Pancreas (tissue), 10 donors: ENCODE measurements at regions not wholly inside any gene's neighbourhood (a gene's known extent, or its start where the extent isn't known, plus 50 kb on each side); places are given as distances from the start of the nearest gene placed in this dataset.

Experiments used
- ATAC-seq, 4 donors: fragments of 200-7000 bp; cut with Tn5 transposase; one replicate each; pipeline versions ENCODE4 v1.8.0 to v1.9.1; 2020; ENCODE audit warnings: mild to moderate bottlenecking in 4 of 4, moderate library complexity in 4 of 4
- DNase-seq, 6 donors: peaks; one replicate each; pipeline ENCODE4 v3.0.0-alpha.2; 2020
- FAIRE-seq: peaks from 2 replicates; lab custom pipeline; 2012; peaks lifted over from hg19 to GRCh38; lab: Jason Lieb, UNC
- H3K27ac ChIP-seq, 4 donors: fragments of 200-600 bp; sonication (generic); 1 replicate in 3 of 4; 2 replicates in 1 of 4; pipeline versions ENCODE4 v1.5.0 to v1.8.0; 2020
- H3K27me3 ChIP-seq, 4 donors: fragments of 200-600 bp; one replicate each; pipeline ENCODE4 v1.8.0; 2021
- H3K36me3 ChIP-seq, 3 donors: fragments of 200-600 bp; sonication (generic) in 1 of 3; one replicate each; pipeline versions ENCODE4 v1.5.0 to v1.8.0; 2020 to 2021
- H3K4me1 ChIP-seq, 3 donors: fragments of 200-600 bp; one replicate each; pipeline ENCODE4 v1.8.0; 2021
- H3K4me3 ChIP-seq, 4 donors: fragments of 200-600 bp; sonication (generic) in 2 of 4; one replicate each; pipeline versions ENCODE4 v1.5.0 to v1.8.0; 2020 to 2021
- H3K9me3 ChIP-seq, 4 donors: fragments of 200-600 bp; one replicate each; pipeline ENCODE4 v1.8.0; 2021
- WGBS, 2 donors: extraction: QIAGEN DNeasy Blood & Tissue Kit; methylation state at CpG; one replicate each; pipeline ENCODE4 v1.1.7; 2013; 5-methylcytosine and 5-hydroxymethylcytosine counted together
- intact Hi-C, 3 donors: fragments of 100-400 bp; cut with DNase I; formaldehyde crosslinking; loops; one replicate each; pipeline versions ENCODE4 v1.11.1 to v1.14.2; 2022
- TF ChIP-seq, protein P1 (sequence below), 4 donors: fragments of 200-600 bp; sonication (generic) in 3 of 4; IDR thresholded peaks; one replicate each; pipeline versions ENCODE4 v1.5.0 to v1.8.0; 2021; ENCODE audit warnings: antibody characterized with exemption in 4 of 4
- donor health status: healthy with polysubstance abuse.
- donor health status: DM: no; HTN: no; CAD: no; lungs with moderate emphysema.
- donor health status: DM: no; HTN: no; CAD: no.
- donor health status: control.
- donor health status: control.
- donor health status: Bipolar disorder and iron deficiency.
- donor health status: DM: yes; HTN: yes; CAD: no.
- donor health status: DM: no; HTN: no; CAD: no.
- donor health status: DM: no; HTN: no; CAD: no.
- donor health status: DM: yes; HTN: yes; CAD: no.

DNA sequence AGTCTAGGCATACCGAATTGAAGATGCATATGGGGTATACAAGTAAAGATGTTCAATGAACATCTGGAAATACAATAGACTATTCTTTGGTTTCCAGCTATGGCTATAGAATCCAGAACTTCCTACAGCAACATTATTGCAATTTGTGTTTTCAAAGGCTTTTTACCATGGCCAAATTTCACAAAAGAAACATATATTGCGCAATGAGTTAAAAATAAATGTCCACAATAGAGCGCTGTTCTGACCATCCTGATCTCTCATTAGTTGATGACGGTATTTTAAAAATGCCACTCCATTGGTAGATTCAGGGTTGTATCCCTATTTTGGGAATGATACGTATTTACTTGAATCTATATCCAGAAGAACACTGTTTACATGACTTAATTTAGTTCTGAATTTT lies 139.2 kb downstream of the LINC00632 start:
- intact Hi-C loops: no loop called here
- WGBS, 2 donors: 77 to 94% methylated on average over 5 of the region's 5 CpGs
- H3K36me3 ChIP-seq: no peaks in the 10 kb centered on the region
- no peak for ATAC-seq
- no peak for DNase-seq
- TF ChIP-seq, protein P1, sequence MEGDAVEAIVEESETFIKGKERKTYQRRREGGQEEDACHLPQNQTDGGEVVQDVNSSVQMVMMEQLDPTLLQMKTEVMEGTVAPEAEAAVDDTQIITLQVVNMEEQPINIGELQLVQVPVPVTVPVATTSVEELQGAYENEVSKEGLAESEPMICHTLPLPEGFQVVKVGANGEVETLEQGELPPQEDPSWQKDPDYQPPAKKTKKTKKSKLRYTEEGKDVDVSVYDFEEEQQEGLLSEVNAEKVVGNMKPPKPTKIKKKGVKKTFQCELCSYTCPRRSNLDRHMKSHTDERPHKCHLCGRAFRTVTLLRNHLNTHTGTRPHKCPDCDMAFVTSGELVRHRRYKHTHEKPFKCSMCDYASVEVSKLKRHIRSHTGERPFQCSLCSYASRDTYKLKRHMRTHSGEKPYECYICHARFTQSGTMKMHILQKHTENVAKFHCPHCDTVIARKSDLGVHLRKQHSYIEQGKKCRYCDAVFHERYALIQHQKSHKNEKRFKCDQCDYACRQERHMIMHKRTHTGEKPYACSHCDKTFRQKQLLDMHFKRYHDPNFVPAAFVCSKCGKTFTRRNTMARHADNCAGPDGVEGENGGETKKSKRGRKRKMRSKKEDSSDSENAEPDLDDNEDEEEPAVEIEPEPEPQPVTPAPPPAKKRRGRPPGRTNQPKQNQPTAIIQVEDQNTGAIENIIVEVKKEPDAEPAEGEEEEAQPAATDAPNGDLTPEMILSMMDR (IDR thresholded peaks at IDR 0.05): no peak
- no peak for FAIRE-seq
- no peaks in the 10 kb centered on the region for H3K9me3 ChIP-seq
- no peaks in the 10 kb centered on the region for H3K4me1 ChIP-seq
- no peak overlapping the region for H3K4me3 ChIP-seq
- peaks cover 0 to 4% (median 2%) of the 10 kb centered on the region in 4 donors for H3K27me3 ChIP-seq
- H3K27ac ChIP-seq: no peak overlapping the region

DNA sequence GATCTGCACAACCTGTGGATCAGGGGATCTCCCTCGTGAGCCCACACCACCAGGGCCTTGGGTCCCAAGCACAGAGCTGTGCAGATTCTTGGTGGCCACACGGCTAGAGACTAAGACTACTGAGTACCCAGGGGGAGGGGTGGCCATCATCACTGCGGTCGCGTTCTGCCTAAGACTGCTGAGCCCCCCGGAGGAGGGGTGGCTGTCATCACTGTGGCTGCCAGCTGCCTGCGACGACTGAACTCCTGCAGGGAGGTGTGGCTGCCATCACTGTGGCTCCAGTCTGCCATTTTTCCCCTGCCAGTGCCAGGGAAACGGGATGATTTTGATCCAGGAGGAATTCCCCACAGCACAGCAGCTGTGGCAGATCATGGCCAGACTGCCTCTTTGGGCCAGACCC lies 141.7 kb upstream of the SPANXB1 start:
- Histone ChIP-seq H3K9me3 (no peaks in the 10 kb centered on the region), H3K27me3 (peaks cover 0 to 2% (median 0%) of the 10 kb centered on the region in 4 donors), H3K4me3 (no peak overlapping the region), H3K4me1 (no peaks in the 10 kb centered on the region), H3K36me3 (no peaks in the 10 kb centered on the region), H3K27ac (no peak overlapping the region)
- 77 to 85% methylated on average over 9 of the region's 9 CpGs for WGBS, 2 donors
- DNase-seq: peak in 1 of 6 donors; percentile 47
- intact Hi-C loops: no loop called here
- FAIRE-seq: no peak
- no peak for ATAC-seq
- TF ChIP-seq, protein P1 (IDR thresholded peaks at IDR 0.05): no peak

DNA sequence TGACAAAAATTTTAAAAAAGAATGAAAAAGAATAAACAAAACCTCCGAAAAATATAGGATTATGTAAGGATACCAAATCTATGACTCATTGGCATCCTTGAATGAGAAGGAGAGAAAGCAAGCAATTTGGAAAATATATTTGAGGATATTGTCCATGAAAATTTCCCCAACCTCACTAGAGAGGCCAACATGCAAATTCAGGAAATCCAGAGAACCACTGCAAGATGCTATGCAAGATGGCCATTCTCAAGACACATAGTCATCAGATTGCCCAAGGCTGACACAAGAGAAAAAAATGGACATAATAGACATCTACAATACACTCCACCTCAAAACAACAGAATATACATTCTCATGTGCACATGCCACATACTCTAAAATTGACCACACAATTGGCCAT lies 135.9 kb upstream of the SPANXB1 start:
- Histone ChIP-seq H3K4me3 (no peak overlapping the region), H3K4me1 (no peaks in the 10 kb centered on the region), H3K27ac (no peak overlapping the region), H3K36me3 (no peaks in the 10 kb centered on the region), H3K9me3 (no peaks in the 10 kb centered on the region), H3K27me3 (no peaks in the 10 kb centered on the region)
- WGBS, 2 donors: 72 to 74% methylated on average over 1 of the region's 1 CpG
- TF ChIP-seq, protein P1 (IDR thresholded peaks at IDR 0.05): no peak
- ATAC-seq (no peak), DNase-seq (no peak), FAIRE-seq (no peak)
- intact Hi-C loops: no loop called here

DNA sequence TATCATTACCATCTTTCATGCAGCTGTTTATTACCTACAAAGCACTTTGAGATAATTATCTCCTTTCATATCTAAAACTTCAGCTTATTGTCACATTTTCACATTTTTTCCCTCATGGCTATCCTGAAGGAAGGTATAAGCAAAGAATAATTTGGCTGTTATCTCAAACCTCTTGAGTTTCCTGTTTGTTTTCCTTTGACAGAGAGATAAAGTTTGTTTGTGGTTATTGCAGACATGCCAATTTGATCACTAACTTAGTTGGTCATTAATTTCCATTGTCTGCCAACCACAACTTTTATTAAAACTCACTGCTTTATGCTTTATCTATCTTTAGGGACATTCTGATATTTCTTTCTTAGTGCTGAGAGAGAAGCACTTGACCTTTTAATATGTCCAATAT lies 89.8 kb upstream of the SPANXB1 start:
- Histone ChIP-seq H3K9me3 (no peaks in the 10 kb centered on the region), H3K27me3 (peaks cover 0 to 3% (median 0%) of the 10 kb centered on the region in 4 donors), H3K4me1 (peaks cover 0 to 8% (median 0%) of the 10 kb centered on the region in 3 donors), H3K27ac (no peak overlapping the region), H3K36me3 (no peaks in the 10 kb centered on the region), H3K4me3 (no peak overlapping the region)
- ATAC-seq (no peak), FAIRE-seq (peak; percentile 84), DNase-seq (no peak)
- TF ChIP-seq, protein P1 (IDR thresholded peaks at IDR 0.05): no peak
- intact Hi-C loops: no loop called here

DNA sequence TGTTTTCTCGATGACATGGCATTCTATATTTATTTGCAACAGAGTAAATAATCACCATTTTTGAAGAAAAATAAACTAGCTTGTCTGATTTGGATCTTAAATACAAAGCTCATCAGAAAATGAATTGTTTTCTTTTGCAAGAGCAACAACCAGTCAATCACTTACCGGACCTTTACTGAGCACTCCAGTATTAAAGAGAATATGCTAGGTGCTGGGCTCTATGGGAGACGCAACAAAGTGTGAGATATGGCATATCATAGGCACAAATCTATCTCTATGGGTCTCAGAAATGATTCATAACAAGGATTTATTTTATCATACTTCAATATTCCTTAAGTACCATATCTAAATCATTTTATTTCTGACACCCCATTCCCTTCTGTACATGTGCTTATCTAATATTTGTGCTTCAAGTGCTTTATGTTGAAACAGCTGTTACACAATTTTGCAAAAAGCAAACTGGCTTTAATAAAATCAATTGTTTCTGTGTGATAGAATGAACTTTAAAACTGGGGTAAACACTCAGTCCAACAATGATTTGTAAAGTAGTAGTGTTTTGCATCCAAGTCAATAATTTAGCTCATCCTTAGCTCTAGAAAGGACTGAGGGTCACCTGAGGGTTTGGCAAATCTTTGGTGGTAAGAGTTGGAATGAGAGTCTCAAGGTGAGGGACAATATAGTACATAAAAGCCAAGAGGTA lies 88.4 kb upstream of the SPANXB1 start:
- H3K4me3 ChIP-seq: no peak overlapping the region
- no peak for FAIRE-seq

More for the DNA sequence above, 88.4 kb upstream of the SPANXB1 start:
- Histone ChIP-seq H3K9me3 (no peaks in the 10 kb centered on the region), H3K36me3 (no peaks in the 10 kb centered on the region), H3K27ac (no peak overlapping the region), H3K4me1 (peaks cover 0 to 8% (median 0%) of the 10 kb centered on the region in 3 donors), H3K27me3 (no peaks in the 10 kb centered on the region)
- no peak for DNase-seq
- ATAC-seq: peak in 3 of 4 donors; percentile 15 to 42 (median 17)
- whole genome bisulfite sequencing, 2 donors: 23 to 37% methylated on average over 3 of the region's 3 CpGs
- intact Hi-C loops: no loop called here
- TF ChIP-seq, protein P1 (IDR thresholded peaks at IDR 0.05): no peak
